Activated CD8-positive, alpha-beta memory T cell treated with anti-CD3 and anti-CD28 coated beads, Interleukin-2, amount 50 U/mL, for 24 hours (primary cell): ENCODE measurements at regions not wholly inside any gene's neighbourhood (a gene's known extent, or its start where the extent isn't known, plus 50 kb on each side); places are given as distances from the start of the nearest gene placed in this dataset.
"Not testable (repeated sequence)": the region's sequence is repeated elsewhere in the genome, so short reads cannot be mapped to it uniquely, and the experiment has no call there.

ENCODE experiments used
- DNase-seq: peaks from one replicate; pipeline ENCODE4 v3.0.0-alpha.2; 2020; ENCODE audit errors: extremely low read depth

- no peak for DNase-seq
Measured at GRCh38 chr3:170814822-170815221, 55.2 kb downstream of the RPL22L1 start.

- no peak for DNase-seq
Measured at GRCh38 chr3:170813266-170813665, 56.7 kb downstream of the RPL22L1 start.

- peak; percentile 44 for DNase-seq
Measured at GRCh38 chr3:170811928-170812591, 57.9 kb downstream of the RPL22L1 start.

GRCh38 chr3:170811515-170811914, 58.5 kb downstream of the RPL22L1 start:
- no peak for DNase-seq

GRCh38 chr3:170809975-170810357, 60.0 kb downstream of the RPL22L1 start:
- DNase-seq, result no peak

GRCh38 chr3:170809007-170809974, 60.7 kb downstream of the RPL22L1 start:
- no peak for DNase-seq

- no peak for DNase-seq
Measured at GRCh38 chr3:170808041-170808440, 62.0 kb downstream of the RPL22L1 start.

GRCh38 chr3:170806676-170807075, 63.3 kb downstream of the RPL22L1 start:
- no peak for DNase-seq

- no peak for DNase-seq
Measured at GRCh38 chr3:170806141-170806540, 63.9 kb downstream of the RPL22L1 start.

- not testable (repeated sequence) for DNase-seq
Measured at GRCh38 chr3:170805296-170805695, 64.7 kb downstream of the RPL22L1 start.

GRCh38 chr3:170804634-170805033, 65.4 kb downstream of the RPL22L1 start:
- DNase-seq, result not testable (repeated sequence)

GRCh38 chr3:170804078-170804477, 65.9 kb downstream of the RPL22L1 start:
- DNase-seq, result no peak

GRCh38 chr3:170802164-170803151, 67.5 kb downstream of the RPL22L1 start:
- DNase-seq, result no peak

GRCh38 chr3:170801597-170801996, 68.4 kb downstream of the RPL22L1 start:
- no peak for DNase-seq

GRCh38 chr3:170800275-170800674, 69.7 kb downstream of the RPL22L1 start:
- not testable (repeated sequence) for DNase-seq

- DNase-seq, result no peak
Measured at GRCh38 chr3:170799009-170799408, 71.0 kb downstream of the RPL22L1 start.

- no peak for DNase-seq
Measured at GRCh38 chr3:170797685-170798084, 72.3 kb downstream of the RPL22L1 start.

- no peak for DNase-seq
Measured at GRCh38 chr3:170792471-170792870, 77.5 kb downstream of the RPL22L1 start.

- no peak for DNase-seq
Measured at GRCh38 chr3:170790647-170791046, 79.3 kb downstream of the RPL22L1 start.

GRCh38 chr3:170787464-170787863, 82.5 kb downstream of the RPL22L1 start:
- no peak for DNase-seq

- no peak for DNase-seq
Measured at GRCh38 chr3:170785454-170785853, 84.5 kb downstream of the RPL22L1 start.

- no peak for DNase-seq
Measured at GRCh38 chr3:170784406-170784805, 85.6 kb downstream of the RPL22L1 start.
